ENCODE measurements at regions not wholly inside any gene's neighbourhood (a gene's known extent, or its start where the extent isn't known, plus 50 kb on each side); places are given as distances from the start of the nearest gene placed in this dataset.

- Histone ChIP-seq H3K9ac (ENCODE audit: low read length) (no peak overlapping the region), H3K36me3 (ENCODE audit: control insufficient read depth, low read depth, low read length) (no peaks in the 10 kb centered on the region), H3K27me3 (ENCODE audit: control insufficient read depth, insufficient read depth, low read length) (no peaks in the 10 kb centered on the region), H3K4me3 (ENCODE audit: low read length) (no peak overlapping the region), H3K4me1 (ENCODE audit: control insufficient read depth, low read depth, low read length) (no peaks in the 10 kb centered on the region), H3K9me3 (ENCODE audit: control insufficient read depth, low read depth, low read length) (no peaks in the 10 kb centered on the region), H3K27ac (ENCODE audit: low read length) (no peak overlapping the region)
These were observed 60.7 kb upstream of the STK38L start for GRCh38 chr12:27183342-27183741.

- H3K27me3 ChIP-seq (ENCODE audit: control insufficient read depth, insufficient read depth, low read length), result no peaks in the 10 kb centered on the region
- no peak overlapping the region for H3K4me3 ChIP-seq (ENCODE audit: low read length)
- H3K9ac ChIP-seq (ENCODE audit: low read length), result no peak overlapping the region
- no peaks in the 10 kb centered on the region for H3K36me3 ChIP-seq (ENCODE audit: control insufficient read depth, low read depth, low read length)
- no peak overlapping the region for H3K27ac ChIP-seq (ENCODE audit: low read length)
- H3K9me3 ChIP-seq (ENCODE audit: control insufficient read depth, low read depth, low read length), result no peaks in the 10 kb centered on the region
- H3K4me1 ChIP-seq (ENCODE audit: control insufficient read depth, low read depth, low read length), result no peaks in the 10 kb centered on the region
These were observed 58.7 kb upstream of the STK38L start for GRCh38 chr12:27185234-27186021.

GRCh38 chr12:27186022-27186839 lies 57.9 kb upstream of the STK38L start:
- Histone ChIP-seq H3K4me1 (ENCODE audit: control insufficient read depth, low read depth, low read length) (no peaks in the 10 kb centered on the region), H3K27ac (ENCODE audit: low read length) (no peak overlapping the region), H3K9me3 (ENCODE audit: control insufficient read depth, low read depth, low read length) (no peaks in the 10 kb centered on the region), H3K27me3 (ENCODE audit: control insufficient read depth, insufficient read depth, low read length) (no peaks in the 10 kb centered on the region), H3K4me3 (ENCODE audit: low read length) (no peak overlapping the region), H3K9ac (ENCODE audit: low read length) (no peak overlapping the region), H3K36me3 (ENCODE audit: control insufficient read depth, low read depth, low read length) (no peaks in the 10 kb centered on the region)

- H3K27ac ChIP-seq (ENCODE audit: low read length), result no peak overlapping the region
- H3K4me1 ChIP-seq (ENCODE audit: control insufficient read depth, low read depth, low read length), result no peaks in the 10 kb centered on the region
- H3K36me3 ChIP-seq (ENCODE audit: control insufficient read depth, low read depth, low read length), result no peaks in the 10 kb centered on the region
- no peak overlapping the region for H3K4me3 ChIP-seq (ENCODE audit: low read length)
- H3K27me3 ChIP-seq (ENCODE audit: control insufficient read depth, insufficient read depth, low read length), result no peaks in the 10 kb centered on the region
- H3K9ac ChIP-seq (ENCODE audit: low read length), result no peak overlapping the region
- H3K9me3 ChIP-seq (ENCODE audit: control insufficient read depth, low read depth, low read length), result no peaks in the 10 kb centered on the region
These were observed 56.4 kb upstream of the STK38L start for GRCh38 chr12:27187697-27188096.

- H3K27ac ChIP-seq (ENCODE audit: low read length), result no peak overlapping the region
These were observed 53.3 kb upstream of the STK38L start for GRCh38 chr12:27190761-27191160.

GRCh38 chr12:27191531-27191930 lies 52.6 kb upstream of the STK38L start:
- no peaks in the 10 kb centered on the region for H3K4me1 ChIP-seq (ENCODE audit: control insufficient read depth, low read depth, low read length)
- no peaks in the 10 kb centered on the region for H3K9me3 ChIP-seq (ENCODE audit: control insufficient read depth, low read depth, low read length)
- H3K27ac ChIP-seq (ENCODE audit: low read length), result no peak overlapping the region
- no peak overlapping the region for H3K9ac ChIP-seq (ENCODE audit: low read length)
- no peaks in the 10 kb centered on the region for H3K36me3 ChIP-seq (ENCODE audit: control insufficient read depth, low read depth, low read length)
- H3K27me3 ChIP-seq (ENCODE audit: control insufficient read depth, insufficient read depth, low read length), result no peaks in the 10 kb centered on the region
- no peak overlapping the region for H3K4me3 ChIP-seq (ENCODE audit: low read length)

More at GRCh38 chr12:27190761-27191160, 53.3 kb upstream of the STK38L start:
- Histone ChIP-seq H3K27me3 (ENCODE audit: control insufficient read depth, insufficient read depth, low read length) (no peaks in the 10 kb centered on the region), H3K4me3 (ENCODE audit: low read length) (no peak overlapping the region), H3K9ac (ENCODE audit: low read length) (no peak overlapping the region), H3K4me1 (ENCODE audit: control insufficient read depth, low read depth, low read length) (no peaks in the 10 kb centered on the region), H3K9me3 (ENCODE audit: control insufficient read depth, low read depth, low read length) (no peaks in the 10 kb centered on the region), H3K36me3 (ENCODE audit: control insufficient read depth, low read depth, low read length) (no peaks in the 10 kb centered on the region)

GRCh38 chr12:27192118-27192802 lies 51.8 kb upstream of the STK38L start:
- Histone ChIP-seq H3K9me3 (ENCODE audit: control insufficient read depth, low read depth, low read length) (no peaks in the 10 kb centered on the region), H3K27ac (ENCODE audit: low read length) (no peak overlapping the region), H3K4me1 (ENCODE audit: control insufficient read depth, low read depth, low read length) (no peaks in the 10 kb centered on the region), H3K4me3 (ENCODE audit: low read length) (no peak overlapping the region), H3K9ac (ENCODE audit: low read length) (no peak overlapping the region), H3K36me3 (ENCODE audit: control insufficient read depth, low read depth, low read length) (no peaks in the 10 kb centered on the region), H3K27me3 (ENCODE audit: control insufficient read depth, insufficient read depth, low read length) (no peaks in the 10 kb centered on the region)

GRCh38 chr12:27193106-27193505 lies 51.0 kb upstream of the STK38L start:
- H3K4me1 ChIP-seq (ENCODE audit: control insufficient read depth, low read depth, low read length), result no peaks in the 10 kb centered on the region
- no peak overlapping the region for H3K9ac ChIP-seq (ENCODE audit: low read length)
- no peak overlapping the region for H3K27ac ChIP-seq (ENCODE audit: low read length)

GRCh38 chr12:27193854-27194544 lies 50.1 kb upstream of the STK38L start:
- no peaks in the 10 kb centered on the region for H3K9me3 ChIP-seq (ENCODE audit: control insufficient read depth, low read depth, low read length)
- H3K27ac ChIP-seq (ENCODE audit: low read length), result no peak overlapping the region

More at GRCh38 chr12:27193106-27193505, 51.0 kb upstream of the STK38L start:
- Histone ChIP-seq H3K36me3 (ENCODE audit: control insufficient read depth, low read depth, low read length) (no peaks in the 10 kb centered on the region), H3K27me3 (ENCODE audit: control insufficient read depth, insufficient read depth, low read length) (no peaks in the 10 kb centered on the region), H3K4me3 (ENCODE audit: low read length) (no peak overlapping the region), H3K9me3 (ENCODE audit: control insufficient read depth, low read depth, low read length) (no peaks in the 10 kb centered on the region)

More at GRCh38 chr12:27193854-27194544, 50.1 kb upstream of the STK38L start:
- H3K4me3 ChIP-seq (ENCODE audit: low read length), result no peak overlapping the region
- H3K27me3 ChIP-seq (ENCODE audit: control insufficient read depth, insufficient read depth, low read length), result no peaks in the 10 kb centered on the region
- no peaks in the 10 kb centered on the region for H3K36me3 ChIP-seq (ENCODE audit: control insufficient read depth, low read depth, low read length)
- H3K9ac ChIP-seq (ENCODE audit: low read length), result no peak overlapping the region
- H3K4me1 ChIP-seq (ENCODE audit: control insufficient read depth, low read depth, low read length), result no peaks in the 10 kb centered on the region

Data from iPS-18a (cell line).